GM23338 (cell line): ENCODE measurements at regions not wholly inside any gene's neighbourhood (a gene's known extent, or its start where the extent isn't known, plus 50 kb on each side); places are given as distances from the start of the nearest gene placed in this dataset.

Source experiments
- CREB1 ChIP-seq: fragments of 250-450 bp; sonication (Bioruptor Pico); IDR thresholded peaks from 2 replicates; pipeline ENCODE4 v1.5.0; 2020; ENCODE audit warnings: low read depth, mild to moderate bottlenecking, moderate library complexity
- CTCF ChIP-seq, 2 experiments: fragments of 200-600 bp in 1 of 2; sonication (generic) in 1 of 2; conservative IDR thresholded peaks; 2 replicates each; pipeline versions ENCODE4 v1.5.1 to v1.6.1; 2016 to 2017; ENCODE audit warnings: antibody characterized with exemption in 2 of 2, low read depth in 2 of 2, mild to moderate bottlenecking in 2 of 2, moderate library complexity in 1 of 2
- EZH2 ChIP-seq: fragments of 200-600 bp; sonication (generic); IDR thresholded peaks from one replicate; pipeline ENCODE4 v1.8.0; 2017; ENCODE audit warnings: antibody characterized with exemption, mild to moderate bottlenecking, low read depth; ENCODE audit not compliant: unreplicated experiment
- EZH2phosphoT487 ChIP-seq: fragments of 200-600 bp; sonication (generic); IDR thresholded peaks from one replicate; pipeline ENCODE4 v1.8.1; 2018; ENCODE audit warnings: antibody characterized with exemption; ENCODE audit not compliant: unreplicated experiment
- NANOG ChIP-seq: IDR thresholded peaks from 2 replicates; pipeline ENCODE4 v1.6.1; 2016; ENCODE audit warnings: antibody characterized with exemption, borderline replicate concordance
- POLR2AphosphoS5 ChIP-seq: IDR thresholded peaks from 2 replicates; pipeline ENCODE4 v1.6.1; 2016; ENCODE audit warnings: antibody characterized with exemption, low read depth

- no peak for TF ChIP-seq CREB1 (CRISPR knock-in tag)
- no peak for TF ChIP-seq CTCF (conservative IDR thresholded peaks at IDR 0.05; ENCODE audit: low read depth in 2 of 2)
- TF ChIP-seq EZH2phosphoT487: no peak
- no peak for TF ChIP-seq EZH2
- no peak for TF ChIP-seq POLR2AphosphoS5
- no peak for TF ChIP-seq NANOG
Measured at GRCh38 chr15:98134905-98135304, 174.4 kb downstream of the ARRDC4 start.
